NCI-H1436 treated with DMSO at 0.1 percent for 48 hours (cell line): ENCODE measurements at regions not wholly inside any gene's neighbourhood (a gene's known extent, or its start where the extent isn't known, plus 50 kb on each side); places are given as distances from the start of the nearest gene placed in this dataset.

Source experiments
- DNase-seq: peaks from one replicate; lab custom pipeline; 2025; lab: John Stamatoyannopoulos, UW

DNA sequence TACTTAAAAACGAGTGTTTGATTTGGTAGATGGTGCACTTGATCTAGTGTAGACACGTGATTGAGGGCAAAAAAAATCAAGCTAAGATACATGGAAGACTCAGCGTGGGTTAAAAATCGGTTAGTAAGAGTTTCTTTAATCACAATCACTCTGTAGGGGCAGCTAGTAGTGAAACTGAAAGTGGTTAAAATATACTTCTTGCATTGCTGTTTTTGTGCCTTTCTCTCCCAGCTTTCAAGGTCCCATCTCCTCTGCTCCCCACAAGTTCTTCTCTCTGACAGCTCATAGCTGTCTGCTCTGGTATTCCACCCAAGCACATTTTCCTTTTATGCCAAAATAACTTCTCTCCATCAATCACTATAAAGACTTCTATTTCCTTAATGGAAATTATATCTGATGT lies 1089.7 kb downstream of the EFNB2 start:
- no peak for DNase-seq

DNA sequence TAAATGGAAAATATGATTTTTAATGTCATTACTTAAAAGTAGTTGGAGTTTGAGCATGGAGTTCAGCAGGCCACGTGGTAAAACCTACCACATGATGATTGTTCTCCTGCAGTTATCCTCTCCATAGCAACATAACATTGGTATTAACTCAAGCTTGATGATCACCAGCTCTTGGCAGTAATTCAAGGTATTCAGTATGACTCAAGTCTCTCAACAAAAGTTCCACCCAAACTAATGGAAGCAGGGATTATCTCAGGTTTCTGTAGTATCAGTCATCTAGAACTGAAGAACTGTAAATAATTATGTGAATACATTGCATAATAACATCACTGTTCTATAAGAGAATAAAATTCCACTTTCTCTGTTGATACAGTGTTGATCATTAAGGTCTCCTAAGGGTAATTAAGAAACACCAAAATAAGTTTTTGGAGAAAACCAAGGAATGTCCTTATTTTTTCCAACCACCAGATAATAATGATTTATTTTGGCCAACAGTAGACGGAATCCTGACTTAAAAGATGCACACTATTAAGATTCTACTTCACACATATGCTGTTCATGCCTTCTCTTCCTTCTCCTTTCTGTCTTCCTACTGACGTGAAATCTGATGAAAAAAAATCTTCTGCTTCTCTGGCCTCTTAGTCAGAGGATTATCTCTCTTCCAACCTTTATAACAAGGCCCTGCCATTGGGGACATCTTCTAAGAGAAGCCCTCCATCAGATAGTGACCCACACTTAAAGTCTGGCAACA lies 1092.3 kb downstream of the EFNB2 start:
- peak; percentile 15 for DNase-seq

DNA sequence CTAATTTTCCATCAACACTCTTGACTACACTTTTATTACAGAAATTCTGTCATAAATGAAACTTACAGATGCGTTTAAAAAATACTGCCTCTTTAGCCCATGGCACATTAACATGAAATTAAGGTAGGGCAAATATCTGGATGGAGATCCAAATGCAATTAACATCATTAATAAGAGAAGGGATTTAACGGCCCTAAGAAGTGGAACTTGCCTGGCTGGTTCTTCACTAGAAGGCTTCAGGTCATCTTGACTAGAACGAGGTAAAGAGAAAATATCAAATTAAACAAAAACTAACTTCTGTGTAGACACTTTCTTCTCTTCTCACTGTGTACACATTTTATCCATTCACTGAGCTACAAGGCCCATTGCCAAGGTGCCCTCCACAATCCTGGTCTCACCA lies 1093.4 kb downstream of the EFNB2 start:
- no peak for DNase-seq

DNA sequence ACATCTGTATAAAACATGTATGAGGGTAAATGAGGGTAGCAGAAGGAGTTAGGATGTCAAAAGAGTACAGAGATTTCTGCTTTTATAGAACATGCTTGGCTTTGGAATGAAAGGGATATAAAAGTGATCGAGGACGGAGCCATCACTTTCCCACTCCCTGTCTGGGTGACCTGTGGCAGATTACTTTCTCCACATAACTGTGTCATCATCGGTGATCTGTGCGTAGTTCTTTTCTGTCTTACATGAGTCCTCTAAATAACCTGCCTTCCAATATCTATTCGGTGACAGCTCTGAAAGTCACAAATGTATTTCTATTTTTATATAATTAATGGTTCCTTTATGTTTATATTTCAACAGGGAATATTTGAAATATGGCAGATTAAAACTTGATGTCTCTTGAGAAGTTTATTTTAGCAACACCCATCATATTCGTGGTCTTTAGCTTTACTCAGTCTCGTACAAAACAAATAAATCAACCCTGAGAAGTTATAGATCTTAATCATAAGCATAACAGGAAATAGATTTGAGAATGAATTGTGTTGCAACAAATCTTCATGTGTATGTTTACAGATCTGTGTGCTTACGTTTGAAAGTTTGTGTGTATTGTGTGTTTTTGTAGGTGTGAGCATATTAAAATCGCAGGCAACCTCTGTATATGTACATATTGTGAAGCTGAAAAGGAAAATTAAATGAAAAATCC lies 1094.3 kb downstream of the EFNB2 start:
- DNase-seq = no peak

DNA sequence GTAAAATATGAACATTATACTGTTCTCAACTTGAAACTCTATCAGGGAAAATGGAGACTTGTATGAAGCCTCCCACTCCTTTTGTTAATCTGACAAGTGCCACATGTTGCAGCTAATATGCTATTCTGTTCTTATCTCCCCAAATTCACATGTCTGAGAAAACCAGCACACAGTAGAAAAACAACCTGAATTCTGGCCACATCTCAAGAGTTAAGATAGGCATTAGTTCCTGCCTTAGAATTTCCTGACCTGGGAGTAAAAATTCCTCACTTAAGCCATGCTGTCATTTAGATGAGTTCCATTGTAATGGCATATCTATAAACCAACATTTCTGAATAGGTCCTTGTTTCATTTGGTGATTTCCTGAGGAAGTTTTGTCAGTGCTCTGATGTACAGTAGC lies 1098.5 kb downstream of the EFNB2 start:
- DNase-seq = no peak

DNA sequence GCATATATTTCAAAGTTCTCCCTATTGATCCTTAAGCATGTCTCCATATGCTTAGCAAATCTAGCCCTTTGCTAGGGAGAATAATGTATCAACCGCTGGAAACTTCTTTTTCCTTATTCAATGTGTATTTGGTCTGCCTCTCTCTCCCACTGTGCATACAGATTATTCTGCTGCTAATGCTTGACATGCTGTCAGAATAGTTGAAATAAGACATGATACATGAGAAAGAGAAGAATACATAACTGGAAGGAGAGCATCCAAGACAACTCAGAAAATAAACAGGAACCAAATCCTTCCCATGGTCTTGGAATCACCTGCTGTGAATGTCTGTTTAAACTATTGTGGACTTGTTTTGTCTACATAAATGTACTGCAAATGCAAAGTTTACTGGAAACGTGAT lies 1103.0 kb downstream of the EFNB2 start:
- DNase-seq = no peak

DNA sequence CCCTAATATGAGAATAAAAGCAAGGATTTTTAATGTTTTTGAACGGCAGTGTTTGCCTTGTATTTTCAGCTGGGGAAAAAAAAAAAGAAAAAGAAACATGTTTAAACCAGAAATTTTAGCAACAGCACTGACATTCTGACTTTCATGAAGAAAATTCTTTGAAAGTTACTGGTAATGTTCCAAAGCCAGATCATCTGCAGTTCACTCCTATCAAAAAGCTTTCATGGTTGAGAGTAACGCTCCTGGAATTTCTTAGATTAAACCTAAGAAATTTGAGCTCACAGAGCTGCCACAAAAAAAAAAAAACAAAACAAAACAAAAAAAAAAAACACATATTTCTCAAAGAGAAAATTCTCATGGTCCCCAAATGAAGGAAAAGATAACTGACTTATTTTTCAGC lies 1106.7 kb downstream of the EFNB2 start:
- no peak for DNase-seq

DNA sequence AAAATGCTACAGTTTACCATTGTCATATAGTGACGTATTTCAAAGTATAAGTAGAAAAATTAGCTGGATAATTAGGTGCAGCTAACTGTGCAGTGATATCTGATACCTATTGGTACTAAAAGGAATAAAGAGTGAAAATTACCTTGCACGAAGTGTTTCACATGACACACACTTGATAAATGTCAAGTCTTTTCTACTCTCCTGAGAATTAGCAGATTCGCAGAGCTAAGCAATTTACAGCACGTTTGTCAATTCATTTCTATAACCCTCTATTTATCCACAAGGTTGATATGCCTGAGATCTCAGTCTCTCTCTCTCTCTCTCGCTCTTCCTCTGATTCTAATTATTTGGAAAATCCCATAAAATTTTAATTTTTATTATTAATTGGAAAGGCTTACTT lies 1109.0 kb downstream of the EFNB2 start:
- peak; percentile 59 for DNase-seq

DNA sequence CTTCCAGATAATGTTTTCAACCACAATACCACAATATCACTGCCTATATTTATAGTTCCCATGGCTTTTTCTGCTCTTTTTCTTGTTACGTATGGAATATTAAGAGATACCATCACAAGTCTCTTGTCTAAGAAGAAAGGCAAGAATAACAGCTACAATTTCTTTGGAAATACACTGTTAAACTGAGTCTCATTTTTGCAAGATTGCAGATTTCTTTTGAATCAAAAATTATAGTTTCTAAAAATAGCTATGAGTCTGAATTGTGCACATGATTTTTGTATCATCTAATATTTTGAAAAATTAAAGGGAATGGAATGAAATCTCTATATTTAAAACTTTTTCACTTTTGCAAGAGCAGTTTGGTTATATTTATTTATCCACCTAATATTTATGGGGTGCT lies 1120.8 kb downstream of the EFNB2 start:
- no peak for DNase-seq

DNA sequence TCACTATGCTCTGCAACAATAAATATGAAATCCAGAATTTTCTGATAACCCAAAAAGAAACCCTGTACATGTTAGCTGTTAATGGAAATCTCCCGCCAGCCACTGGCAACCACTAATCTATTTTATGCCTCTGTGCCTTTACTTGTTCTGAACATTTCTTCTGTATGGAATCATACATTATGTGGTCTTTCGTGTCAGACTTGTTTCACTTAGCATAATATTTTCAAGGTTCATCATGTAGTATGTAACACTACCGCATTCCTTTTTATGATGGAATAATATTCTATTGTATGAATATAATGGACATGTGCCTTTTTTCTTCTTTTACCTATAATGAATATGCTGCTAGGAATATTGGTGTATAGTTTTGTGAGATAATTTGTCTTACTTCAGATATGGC lies 1123.3 kb downstream of the EFNB2 start:
- DNase-seq = no peak

DNA sequence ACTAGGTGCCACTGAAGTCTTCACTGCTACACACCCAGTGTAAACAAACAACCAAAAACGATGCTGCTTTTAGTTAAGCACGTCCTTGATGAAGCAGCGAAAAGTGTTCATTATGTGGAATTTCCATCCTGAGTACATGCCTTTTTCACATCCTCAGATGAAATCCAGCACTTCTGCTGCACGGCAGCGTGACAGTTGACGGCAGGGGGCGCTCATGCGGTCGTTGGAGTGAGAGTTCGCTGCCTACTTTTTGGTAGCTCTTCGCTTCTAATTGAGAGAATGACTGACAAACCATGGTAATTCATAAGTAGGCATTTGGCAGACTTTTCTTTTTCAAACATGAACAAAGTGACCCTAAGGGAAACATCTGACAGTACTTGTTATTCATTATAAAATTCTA lies 1124.9 kb downstream of the EFNB2 start:
- no peak for DNase-seq

DNA sequence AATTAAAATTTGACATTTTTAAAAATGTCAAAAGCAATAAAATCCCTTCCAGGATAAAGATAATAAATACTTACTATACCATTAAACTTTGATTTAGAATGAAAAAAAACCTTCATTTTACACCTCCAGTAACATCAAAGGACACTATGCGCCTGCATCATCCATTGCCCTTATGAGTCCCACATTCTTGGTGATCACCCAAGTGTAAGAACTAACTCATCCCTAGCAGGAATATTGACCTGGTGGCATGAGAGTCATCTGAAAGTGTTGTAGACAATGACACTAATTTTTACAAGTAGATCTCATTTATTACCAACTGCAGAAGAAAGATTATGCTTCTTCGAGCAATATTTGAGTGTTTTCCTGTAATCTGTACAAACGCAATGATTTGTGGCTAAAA lies 1128.9 kb downstream of the EFNB2 start:
- DNase-seq = no peak

DNA sequence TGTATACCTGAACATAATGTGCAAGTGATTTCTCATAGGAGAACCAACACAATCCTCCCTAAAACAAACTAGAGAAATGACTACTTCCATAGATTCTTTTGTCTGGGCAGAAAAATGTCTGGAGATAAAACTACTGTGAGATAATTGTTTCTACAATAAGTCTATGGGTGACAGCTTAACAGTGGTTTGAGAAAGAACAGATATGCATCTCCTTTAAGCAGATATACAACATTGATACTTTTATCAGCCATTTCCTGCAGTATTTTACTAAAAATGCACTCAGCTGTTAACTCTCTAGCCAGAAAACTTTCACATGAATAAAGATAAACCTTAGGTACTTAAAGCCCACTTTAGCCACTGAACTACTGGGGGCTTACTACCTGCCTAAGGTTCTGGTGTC lies 1132.4 kb downstream of the EFNB2 start:
- DNase-seq = no peak

DNA sequence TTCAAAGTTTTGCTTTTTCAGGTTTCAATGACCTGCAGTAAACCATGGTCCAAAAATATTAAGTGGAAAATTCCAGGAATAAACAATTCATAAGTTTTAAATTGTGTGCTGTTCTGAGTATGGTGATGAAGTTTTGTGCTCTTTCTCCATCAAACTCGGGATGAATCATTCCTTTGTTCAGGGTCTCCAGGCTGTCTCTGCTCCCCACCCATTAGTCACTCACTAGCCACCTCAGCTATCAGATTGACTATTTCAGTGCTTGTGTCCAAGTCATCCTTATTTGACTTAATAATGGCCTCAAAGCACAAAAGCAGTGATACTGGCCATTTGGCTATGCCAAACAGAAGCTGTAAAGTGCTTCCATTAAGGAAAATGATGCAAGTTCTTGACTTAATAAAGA lies 1140.4 kb downstream of the EFNB2 start:
- DNase-seq = no peak

DNA sequence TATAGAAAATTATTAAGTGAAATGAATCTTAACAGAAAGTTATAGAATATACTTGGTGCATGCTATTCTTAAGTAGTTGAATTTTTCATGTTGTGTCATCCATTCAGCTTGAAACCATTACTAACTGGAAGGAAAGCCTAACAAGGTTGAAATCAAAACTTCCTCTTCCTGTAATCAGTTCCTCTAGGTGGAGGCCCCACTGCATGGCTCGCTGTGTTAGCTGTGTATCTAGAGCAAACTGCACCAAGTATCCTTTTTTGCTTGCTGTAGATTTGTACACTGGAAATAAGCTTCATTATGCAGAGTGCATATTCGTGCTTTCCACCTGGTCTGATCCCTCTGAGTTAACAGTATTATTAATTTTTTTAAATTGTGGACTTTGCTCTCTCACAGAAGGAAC lies 1146.1 kb downstream of the EFNB2 start:
- no peak for DNase-seq

DNA sequence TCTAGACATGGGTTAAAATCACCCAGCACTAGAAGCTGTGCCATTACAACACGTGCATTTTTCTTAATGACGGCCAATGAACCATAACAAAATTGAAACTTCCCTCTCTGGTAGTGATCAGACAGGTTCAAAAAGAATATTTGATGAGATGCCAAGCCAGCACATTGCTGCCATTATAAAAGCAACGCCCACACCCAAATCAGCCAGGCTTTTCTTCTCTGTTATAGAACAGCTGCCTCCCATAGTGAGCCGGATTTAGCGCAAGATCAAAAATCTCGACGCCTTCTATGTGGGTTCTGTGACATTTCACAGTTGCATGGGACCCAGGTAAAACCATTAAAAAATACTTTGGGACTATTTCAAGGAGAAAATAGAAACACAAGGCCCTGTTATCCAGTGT lies 1158.0 kb downstream of the EFNB2 start:
- no peak for DNase-seq

DNA sequence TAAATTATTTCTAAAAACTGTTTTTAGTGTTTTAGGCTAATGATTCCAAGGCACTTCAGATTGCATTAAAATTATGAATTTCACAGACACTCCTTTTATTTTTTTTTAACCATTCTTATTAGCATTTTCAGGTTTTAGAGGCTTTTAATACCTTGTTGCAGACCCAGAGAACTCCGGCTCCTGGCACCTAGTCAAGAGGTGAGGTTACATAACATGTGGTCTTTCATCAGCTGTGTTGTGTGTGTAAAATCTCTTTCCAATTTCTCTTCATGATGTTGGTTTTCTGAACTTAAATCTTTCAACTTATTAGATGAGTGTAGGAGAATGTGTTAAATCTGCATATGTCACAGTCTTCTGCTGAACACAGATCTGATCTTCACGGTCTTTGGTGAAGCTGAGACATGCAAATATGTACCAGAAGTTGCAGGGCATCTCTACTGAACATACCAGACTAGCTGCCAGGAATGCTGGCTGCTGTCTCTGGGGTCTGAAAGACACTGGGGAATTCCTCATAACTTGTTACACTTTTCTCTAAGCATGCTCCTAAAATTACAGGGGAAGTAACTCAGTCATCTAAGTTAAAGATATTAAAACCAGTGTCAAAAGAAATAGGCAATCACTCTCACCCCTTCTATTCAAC lies 1165.3 kb downstream of the EFNB2 start:
- no peak for DNase-seq

DNA sequence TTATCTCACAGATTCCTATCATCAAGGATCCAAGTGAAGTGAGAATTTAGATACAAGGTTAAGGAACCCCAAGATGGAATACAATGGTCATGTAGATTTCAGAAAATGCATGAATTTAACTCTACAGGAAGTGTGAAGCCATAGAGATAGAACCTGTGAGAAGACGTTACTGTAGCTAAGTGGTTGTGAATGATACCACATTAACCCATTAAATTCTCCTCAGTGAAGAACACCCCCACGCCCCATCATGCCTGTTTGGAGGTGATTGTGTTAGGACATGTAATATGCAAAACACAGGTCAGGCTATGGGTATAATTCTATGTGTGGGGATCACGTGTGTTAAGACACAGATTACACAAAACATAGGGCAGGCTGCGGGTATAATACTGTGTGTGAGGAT lies 1166.7 kb downstream of the EFNB2 start:
- no peak for DNase-seq

DNA sequence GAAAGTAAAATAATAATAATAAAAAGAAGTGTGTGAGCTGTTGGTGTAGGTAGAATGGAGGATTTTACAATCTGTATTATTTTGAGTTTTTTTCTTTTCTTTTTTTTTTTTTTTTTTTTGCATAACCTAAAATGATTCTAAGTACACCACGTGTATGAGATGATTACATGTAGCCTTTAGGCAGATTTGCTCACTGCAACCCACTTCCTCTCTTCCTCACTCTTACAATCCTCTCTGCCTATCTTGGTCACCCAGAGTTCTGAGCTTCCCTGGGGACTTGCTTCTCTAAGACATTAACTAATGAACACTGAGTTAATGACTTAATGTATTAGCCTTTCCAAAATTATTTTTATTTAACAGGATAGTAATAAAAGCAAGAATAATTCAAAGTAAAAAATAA lies 1169.6 kb downstream of the EFNB2 start:
- DNase-seq = no peak

DNA sequence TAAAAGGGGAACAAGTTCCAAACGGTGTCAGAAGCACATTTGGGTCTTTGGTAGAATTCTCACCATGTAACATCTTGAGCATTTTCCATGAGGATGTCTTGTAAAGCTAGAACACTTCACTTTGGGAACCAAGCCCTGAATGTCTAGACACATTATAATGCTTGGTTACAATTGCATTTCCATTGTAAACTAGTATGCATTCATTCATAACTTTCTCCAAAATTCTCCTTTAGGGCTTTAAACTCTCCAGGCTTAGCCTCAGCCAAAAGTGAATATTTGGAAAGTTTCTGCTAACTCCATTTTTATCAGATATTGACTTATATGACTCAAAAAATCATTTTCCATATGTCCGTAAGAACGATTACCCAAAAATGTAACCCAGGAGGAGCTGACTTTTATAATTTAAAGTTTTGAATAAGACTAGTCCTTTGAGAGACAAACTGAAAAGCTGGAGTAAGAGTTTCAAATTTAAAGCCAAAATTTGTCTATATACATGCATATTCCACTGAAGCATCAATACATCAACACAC lies 1170.4 kb downstream of the EFNB2 start:
- no peak for DNase-seq

DNA sequence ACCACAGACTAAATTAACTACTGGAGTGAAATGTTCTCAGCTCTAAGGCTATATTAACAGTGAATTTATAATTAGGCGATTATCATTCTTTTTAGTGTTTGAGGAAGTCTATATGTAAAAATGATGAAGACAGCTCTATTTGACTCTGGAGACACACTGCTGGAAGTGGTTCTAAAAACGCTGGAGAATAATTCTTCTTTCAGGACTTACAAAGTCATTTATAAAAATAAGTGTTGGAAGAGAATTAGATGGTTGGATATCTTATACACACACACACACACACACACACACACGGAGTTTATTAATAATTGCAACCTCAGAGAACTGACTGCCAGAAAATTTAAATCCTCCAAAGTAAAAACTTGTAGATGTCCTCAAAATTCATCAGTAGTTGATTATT lies 1171.3 kb downstream of the EFNB2 start:
- DNase-seq = no peak

DNA sequence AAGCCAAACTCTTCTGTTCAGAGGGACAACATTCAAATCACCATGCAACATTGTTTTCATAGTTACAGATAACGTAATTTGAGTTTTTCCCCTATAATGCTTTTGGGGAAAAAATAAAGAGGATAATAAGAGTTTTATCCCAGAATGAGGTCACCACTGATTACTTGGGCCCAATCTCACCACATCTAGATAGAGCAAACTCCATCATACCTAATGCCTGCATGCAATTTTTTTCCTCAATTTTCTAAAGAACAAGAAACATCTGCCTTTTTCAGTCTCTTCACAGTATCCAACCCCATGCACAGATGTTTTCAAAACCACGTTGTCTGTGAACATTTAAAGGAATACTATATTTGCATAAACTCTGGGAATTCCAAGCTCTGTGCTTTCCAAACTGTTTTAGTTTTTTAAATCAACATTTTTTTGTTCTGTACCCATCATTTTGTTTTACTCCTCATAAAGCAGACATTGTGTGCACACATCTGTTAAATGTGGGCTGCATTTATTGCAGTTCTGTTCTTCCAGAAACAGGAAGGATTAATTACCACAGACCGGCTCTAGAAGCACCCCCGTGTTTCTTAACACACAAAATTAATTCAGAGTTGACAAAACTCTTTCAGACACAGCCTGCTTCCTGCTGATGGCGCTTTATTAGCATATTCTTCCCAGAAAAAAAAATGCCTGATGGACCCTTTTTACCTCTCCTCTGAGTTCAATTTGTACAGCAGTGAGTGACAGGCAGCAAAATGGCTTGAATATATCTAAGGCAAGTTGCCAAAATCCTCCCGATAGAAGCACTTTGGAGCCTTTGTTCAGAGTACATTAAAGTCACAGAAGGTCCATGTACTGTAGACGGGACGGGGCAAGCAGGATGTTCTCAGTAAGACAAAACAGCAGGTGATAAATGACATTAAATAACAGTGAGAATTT lies 1171.9 kb downstream of the EFNB2 start:
- peak; percentile 47 for DNase-seq
